HG03565 (cell line): ENCODE measurements at regions not wholly inside any gene's neighbourhood (a gene's known extent, or its start where the extent isn't known, plus 50 kb on each side); places are given as distances from the start of the nearest gene placed in this dataset.

Experiments
- ATAC-seq: cut with Tn5 transposase; IDR thresholded peaks from one replicate; pipeline ENCODE4 v1.9.1; 2021; ENCODE audit warnings: mild to moderate bottlenecking, moderate library complexity; ENCODE audit not compliant: unreplicated experiment

GRCh38 chr4:124535003-124535402, 177.5 kb downstream of the ANKRD50 start:
- no peak for ATAC-seq

GRCh38 chr4:124536946-124537345, 175.6 kb downstream of the ANKRD50 start:
- no peak for ATAC-seq

- no peak for ATAC-seq
These were observed 174.6 kb downstream of the ANKRD50 start for GRCh38 chr4:124537971-124538370.

- ATAC-seq, result no peak
These were observed 172.5 kb downstream of the ANKRD50 start for GRCh38 chr4:124540014-124540413.

GRCh38 chr4:124541652-124542420, 170.7 kb downstream of the ANKRD50 start:
- no peak for ATAC-seq

- no peak for ATAC-seq
These were observed 156.6 kb downstream of the ANKRD50 start for GRCh38 chr4:124555959-124556358.

GRCh38 chr4:124564121-124564520, 148.4 kb downstream of the ANKRD50 start:
- ATAC-seq, result no peak

GRCh38 chr4:124565371-124565770, 147.2 kb downstream of the ANKRD50 start:
- ATAC-seq, result no peak

- no peak for ATAC-seq
These were observed 146.5 kb downstream of the ANKRD50 start for GRCh38 chr4:124566030-124566429.

GRCh38 chr4:124573056-124573455, 139.5 kb downstream of the ANKRD50 start:
- ATAC-seq, result no peak

- no peak for ATAC-seq
These were observed 132.6 kb downstream of the ANKRD50 start for GRCh38 chr4:124579896-124580295.

- ATAC-seq, result no peak
These were observed 128.7 kb downstream of the ANKRD50 start for GRCh38 chr4:124583797-124584196.

- no peak for ATAC-seq
These were observed 122.7 kb downstream of the ANKRD50 start for GRCh38 chr4:124589786-124590185.

- no peak for ATAC-seq
These were observed 122.1 kb downstream of the ANKRD50 start for GRCh38 chr4:124590480-124590879.

- no peak for ATAC-seq
These were observed 120.9 kb downstream of the ANKRD50 start for GRCh38 chr4:124591637-124592036.

GRCh38 chr4:124593494-124593893, 119.0 kb downstream of the ANKRD50 start:
- no peak for ATAC-seq

GRCh38 chr4:124594945-124595344, 117.6 kb downstream of the ANKRD50 start:
- ATAC-seq, result no peak

- no peak for ATAC-seq
These were observed 115.7 kb downstream of the ANKRD50 start for GRCh38 chr4:124596816-124597215.

- ATAC-seq, result no peak
These were observed 102.3 kb downstream of the ANKRD50 start for GRCh38 chr4:124610211-124610610.
